PC-3 (cell line): ENCODE measurements at regions not wholly inside any gene's neighbourhood (a gene's known extent, or its start where the extent isn't known, plus 50 kb on each side); places are given as distances from the start of the nearest gene placed in this dataset.

Experiments
- ATAC-seq: fragments of 200-7000 bp; cut with Tn5 transposase; 2 replicates; pipeline ENCODE4 v1.9.1; 2020; ENCODE audit warnings: mild to moderate bottlenecking, moderate library complexity
- BruUV-seq: library from RNA; stranded (reverse); fragments of 400-500 nt; replicated peaks from 2 replicates; lab custom pipeline; 2021; lab: Mats Ljungman, UMichigan
- CTCF ChIA-PET: fragments of 300-600 bp; sonication (Branson Sonifier 250); formaldehyde crosslinking; loops from one replicate; lab custom pipeline; 2022; ENCODE audit warnings: antibody characterized with exemption; lab: Charles Lee
- POLR2A ChIA-PET: fragments of 300-600 bp; sonication (Branson Sonifier 250); formaldehyde crosslinking; loops from one replicate; lab custom pipeline; 2022; ENCODE audit warnings: antibody characterized with exemption; ENCODE audit not compliant: unreplicated experiment; lab: Charles Lee
- DNase-seq: peaks from one replicate; pipeline ENCODE4 v3.0.0-alpha.2; 2015
- H2AFZ ChIP-seq: fragments of 300-600 bp; sonication (generic); 2 replicates; pipeline ENCODE4 v1.6.0; 2016; ENCODE audit warnings: antibody characterized with exemption, low read length
- H3F3A ChIP-seq: fragments of 300-600 bp; sonication (generic); one replicate; pipeline ENCODE4 v1.6.0; 2017; ENCODE audit warnings: antibody characterized with exemption, low read length, control low read depth, mild to moderate bottlenecking; ENCODE audit not compliant: unreplicated experiment
- H3K27ac ChIP-seq: fragments of 300-600 bp; sonication (generic); 2 replicates; pipeline ENCODE4 v1.5.1; 2016; ENCODE audit warnings: mild to moderate bottlenecking, low read length
- H3K27me3 ChIP-seq: fragments of 300-600 bp; sonication (generic); 2 replicates; pipeline ENCODE4 v1.6.1; 2016; ENCODE audit warnings: low read length, mixed read lengths
- H3K36me3 ChIP-seq: fragments of 300-600 bp; sonication (generic); 2 replicates; pipeline ENCODE4 v1.6.1; 2016; ENCODE audit warnings: low read depth, mixed run types, low read length, mixed read lengths
- H3K4me1 ChIP-seq: fragments of 300-600 bp; sonication (generic); 2 replicates; pipeline ENCODE4 v1.5.1; 2016; ENCODE audit warnings: low read length; ENCODE audit not compliant: insufficient read depth
- H3K4me2 ChIP-seq: fragments of 300-600 bp; sonication (generic); 2 replicates; pipeline ENCODE4 v1.6.0; 2016; ENCODE audit warnings: low read length
- H3K4me3 ChIP-seq: fragments of 300-600 bp; sonication (generic); 2 replicates; pipeline ENCODE4 v1.5.1; 2016; ENCODE audit warnings: mild to moderate bottlenecking, low read length, mixed read lengths
- H3K79me2 ChIP-seq: fragments of 300-600 bp; sonication (generic); 2 replicates; pipeline ENCODE4 v1.6.1; 2017; ENCODE audit warnings: low read length, mixed read lengths
- H3K9ac ChIP-seq: fragments of 300-600 bp; sonication (generic); 2 replicates; pipeline ENCODE4 v1.6.0; 2016; ENCODE audit warnings: mild to moderate bottlenecking, low read length
- H3K9me2 ChIP-seq: fragments of 300-600 bp; sonication (generic); replicated peaks from 2 replicates; pipeline ENCODE4 v1.6.1; 2016; ENCODE audit warnings: mixed run types, low read length, mixed read lengths
- H3K9me3 ChIP-seq: fragments of 300-600 bp; sonication (generic); 2 replicates; pipeline ENCODE4 v1.6.1; 2016; ENCODE audit warnings: low read length, mixed read lengths
- H4K20me1 ChIP-seq: fragments of 300-600 bp; sonication (generic); 2 replicates; pipeline ENCODE4 v1.6.1; 2016; ENCODE audit warnings: low read length, mixed read lengths
- CTCF ChIP-seq: fragments of 300-600 bp; sonication (generic); conservative IDR thresholded peaks from 2 replicates; pipeline ENCODE4 v1.5.1; 2017; ENCODE audit warnings: antibody characterized with exemption, low read depth, mild to moderate bottlenecking, low read length
- EZH2 ChIP-seq: fragments of 300-600 bp; sonication (generic); IDR thresholded peaks from one replicate; pipeline ENCODE4 v1.6.1; 2017; ENCODE audit warnings: antibody characterized with exemption, mild to moderate bottlenecking, low read length; ENCODE audit not compliant: unreplicated experiment
- EZH2phosphoT487 ChIP-seq: fragments of 300-600 bp; sonication (generic); IDR thresholded peaks from 2 replicates; pipeline ENCODE4 v1.6.1; 2018; ENCODE audit warnings: mild to moderate bottlenecking, antibody characterized with exemption, low read length, borderline replicate concordance
- intact Hi-C: fragments of 100-400 bp; cut with micrococcal nuclease; formaldehyde crosslinking; loops from 2 replicates; pipeline ENCODE4 v1.9.0; 2023

- Histone ChIP-seq H3K79me2 (no peaks in the 10 kb centered on the region), H3K4me2 (no peak overlapping the region), H3K9me3 (no peaks in the 10 kb centered on the region), H3K4me3 (no peak overlapping the region), H3F3A (no peaks in the 10 kb centered on the region), H3K4me1 (no peaks in the 10 kb centered on the region), H3K9ac (no peak overlapping the region), H3K27ac (no peak overlapping the region), H2AFZ (no peak overlapping the region), H3K9me2 (no peaks in the 10 kb centered on the region), H3K27me3 (no peaks in the 10 kb centered on the region), H3K36me3 (no peaks in the 10 kb centered on the region), H4K20me1 (no peaks in the 10 kb centered on the region)
- DNase-seq (no peak), ATAC-seq (no peak)
- intact Hi-C loops: no loop called here
- BruUV-seq: no TSS peak
- ChIA-PET CTCF (no interaction called here), POLR2A (no interaction called here)
- TF ChIP-seq CTCF: no peak
- TF ChIP-seq EZH2: no peak
- no peak for TF ChIP-seq EZH2phosphoT487
These were observed 182.5 kb downstream of the PSAT1 start for GRCh38 chr9:78479441-78479840.

GRCh38 chr9:78486661-78487060, 189.7 kb downstream of the PSAT1 start:
- no peaks in the 10 kb centered on the region for H3K36me3 ChIP-seq
- H3F3A ChIP-seq: no peaks in the 10 kb centered on the region
- no peaks in the 10 kb centered on the region for H3K4me1 ChIP-seq
- H4K20me1 ChIP-seq: no peaks in the 10 kb centered on the region
- no peaks in the 10 kb centered on the region for H3K79me2 ChIP-seq
- no peak for DNase-seq
- H3K4me3 ChIP-seq: no peak overlapping the region
- H3K4me2 ChIP-seq: no peak overlapping the region
- H3K27me3 ChIP-seq: no peaks in the 10 kb centered on the region
- no peak overlapping the region for H3K9ac ChIP-seq
- CTCF ChIA-PET: no interaction called here
- ATAC-seq: no peak
- no peak overlapping the region for H2AFZ ChIP-seq
- intact Hi-C loops: no loop called here
- H3K27ac ChIP-seq: no peak overlapping the region
- POLR2A ChIA-PET: no interaction called here
- BruUV-seq: no TSS peak
- no peaks in the 10 kb centered on the region for H3K9me2 ChIP-seq
- no peaks in the 10 kb centered on the region for H3K9me3 ChIP-seq
- TF ChIP-seq EZH2: no peak
- no peak for TF ChIP-seq EZH2phosphoT487
- no peak for TF ChIP-seq CTCF

- Histone ChIP-seq H3K4me2 (no peak overlapping the region), H2AFZ (no peak overlapping the region), H3K4me3 (no peak overlapping the region), H3K9ac (no peak overlapping the region), H3K79me2 (no peaks in the 10 kb centered on the region), H3K27me3 (no peaks in the 10 kb centered on the region), H3K9me2 (no peaks in the 10 kb centered on the region), H3K4me1 (no peaks in the 10 kb centered on the region), H4K20me1 (no peaks in the 10 kb centered on the region), H3K9me3 (no peaks in the 10 kb centered on the region), H3K36me3 (no peaks in the 10 kb centered on the region), H3K27ac (no peak overlapping the region), H3F3A (no peaks in the 10 kb centered on the region)
- TF ChIP-seq EZH2: no peak
- no peak for TF ChIP-seq EZH2phosphoT487
- no peak for TF ChIP-seq CTCF
- ATAC-seq: no peak
- intact Hi-C loops: no loop called here
- no peak for DNase-seq
- ChIA-PET POLR2A (no interaction called here), CTCF (no interaction called here)
- BruUV-seq: no TSS peak
These were observed 193.3 kb downstream of the PSAT1 start for GRCh38 chr9:78490231-78490630.
